Uterus (tissue), 2 donors: ENCODE measurements at regions not wholly inside any gene's neighbourhood (a gene's known extent, or its start where the extent isn't known, plus 50 kb on each side); places are given as distances from the start of the nearest gene placed in this dataset.

Experiments
- POLR2A ChIP-seq, 2 donors: fragments of 450-650 bp; IDR thresholded peaks; one replicate each; pipeline ENCODE4 v1.6.1; 2016; ENCODE audit warnings: antibody characterized with exemption in 2 of 2, mild to moderate bottlenecking in 1 of 2, moderate library complexity in 1 of 2
- TF ChIP-seq, protein P1 (sequence below), 4 experiments: fragments of 200-600 bp in 2 of 4; fragments of 450-650 bp in 2 of 4; sonication (generic) in 2 of 4; IDR thresholded peaks; one replicate each; pipeline ENCODE4 v1.5.1; 2016 to 2019; ENCODE audit warnings: antibody characterized with exemption in 4 of 4, mild to moderate bottlenecking in 2 of 4, moderate library complexity in 1 of 4

DNA sequence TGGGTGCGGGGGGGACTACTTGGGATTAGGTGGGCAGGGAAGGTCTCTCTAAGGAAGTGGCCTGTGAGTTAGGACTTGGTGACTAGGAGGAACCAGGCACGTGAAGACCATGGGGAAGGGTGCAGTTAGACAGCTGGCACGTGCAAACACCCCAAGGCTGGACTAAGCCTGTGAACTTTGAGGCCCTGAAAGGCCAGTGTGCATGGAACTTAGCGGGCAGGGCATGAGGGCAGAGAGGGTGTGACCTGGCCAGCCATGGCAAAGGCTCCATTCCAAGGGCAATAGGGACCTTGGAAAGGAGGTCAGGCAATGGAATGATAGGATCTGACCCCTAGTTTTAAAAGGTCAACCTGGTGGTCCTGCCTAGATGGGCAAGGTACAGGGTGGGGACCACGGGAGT, 158.4 kb upstream of the PCBD1 start:
- TF ChIP-seq, protein P1, sequence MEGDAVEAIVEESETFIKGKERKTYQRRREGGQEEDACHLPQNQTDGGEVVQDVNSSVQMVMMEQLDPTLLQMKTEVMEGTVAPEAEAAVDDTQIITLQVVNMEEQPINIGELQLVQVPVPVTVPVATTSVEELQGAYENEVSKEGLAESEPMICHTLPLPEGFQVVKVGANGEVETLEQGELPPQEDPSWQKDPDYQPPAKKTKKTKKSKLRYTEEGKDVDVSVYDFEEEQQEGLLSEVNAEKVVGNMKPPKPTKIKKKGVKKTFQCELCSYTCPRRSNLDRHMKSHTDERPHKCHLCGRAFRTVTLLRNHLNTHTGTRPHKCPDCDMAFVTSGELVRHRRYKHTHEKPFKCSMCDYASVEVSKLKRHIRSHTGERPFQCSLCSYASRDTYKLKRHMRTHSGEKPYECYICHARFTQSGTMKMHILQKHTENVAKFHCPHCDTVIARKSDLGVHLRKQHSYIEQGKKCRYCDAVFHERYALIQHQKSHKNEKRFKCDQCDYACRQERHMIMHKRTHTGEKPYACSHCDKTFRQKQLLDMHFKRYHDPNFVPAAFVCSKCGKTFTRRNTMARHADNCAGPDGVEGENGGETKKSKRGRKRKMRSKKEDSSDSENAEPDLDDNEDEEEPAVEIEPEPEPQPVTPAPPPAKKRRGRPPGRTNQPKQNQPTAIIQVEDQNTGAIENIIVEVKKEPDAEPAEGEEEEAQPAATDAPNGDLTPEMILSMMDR (IDR thresholded peaks at IDR 0.05): no peak
- TF ChIP-seq POLR2A (IDR thresholded peaks at IDR 0.05): no peak
